ENCODE measurements at regions not wholly inside any gene's neighbourhood (a gene's known extent, or its start where the extent isn't known, plus 50 kb on each side); places are given as distances from the start of the nearest gene placed in this dataset.

DNA sequence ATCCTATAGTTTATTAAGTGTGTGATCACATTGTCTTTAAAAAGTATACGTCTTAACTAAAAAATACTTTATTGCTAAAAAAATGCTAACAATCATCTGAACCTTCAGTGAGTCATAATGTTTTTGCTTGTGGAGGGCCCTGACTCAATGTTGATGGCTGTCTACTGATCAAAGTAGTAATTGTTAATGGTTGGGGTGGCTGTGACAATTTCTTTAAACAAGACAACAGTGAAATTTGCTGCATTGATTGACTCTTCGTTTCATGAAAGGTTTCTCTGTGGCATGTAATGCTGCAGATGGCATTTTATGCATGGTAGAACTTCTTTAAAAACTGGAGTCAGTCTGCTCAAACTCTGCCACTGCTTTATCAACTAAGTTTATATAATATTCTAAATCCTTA is 101.4 kb upstream of the IL15 start:
- intact Hi-C loops (cut with DNase I) = no loop called here
- H3K27ac ChIP-seq = no peak overlapping the region
- peaks cover 0 to 45% (median 8%) of the 10 kb centered on the region in 11 donors for H3K9me3 ChIP-seq
- H3K27me3 ChIP-seq = no peaks in the 10 kb centered on the region
- no peaks in the 10 kb centered on the region for H3K36me3 ChIP-seq
- WGBS, 2 donors = 84 to 86% methylated on average over 2 of the region's 2 CpGs
- no peaks in the 10 kb centered on the region for H3K4me1 ChIP-seq
- TF ChIP-seq, protein P1, sequence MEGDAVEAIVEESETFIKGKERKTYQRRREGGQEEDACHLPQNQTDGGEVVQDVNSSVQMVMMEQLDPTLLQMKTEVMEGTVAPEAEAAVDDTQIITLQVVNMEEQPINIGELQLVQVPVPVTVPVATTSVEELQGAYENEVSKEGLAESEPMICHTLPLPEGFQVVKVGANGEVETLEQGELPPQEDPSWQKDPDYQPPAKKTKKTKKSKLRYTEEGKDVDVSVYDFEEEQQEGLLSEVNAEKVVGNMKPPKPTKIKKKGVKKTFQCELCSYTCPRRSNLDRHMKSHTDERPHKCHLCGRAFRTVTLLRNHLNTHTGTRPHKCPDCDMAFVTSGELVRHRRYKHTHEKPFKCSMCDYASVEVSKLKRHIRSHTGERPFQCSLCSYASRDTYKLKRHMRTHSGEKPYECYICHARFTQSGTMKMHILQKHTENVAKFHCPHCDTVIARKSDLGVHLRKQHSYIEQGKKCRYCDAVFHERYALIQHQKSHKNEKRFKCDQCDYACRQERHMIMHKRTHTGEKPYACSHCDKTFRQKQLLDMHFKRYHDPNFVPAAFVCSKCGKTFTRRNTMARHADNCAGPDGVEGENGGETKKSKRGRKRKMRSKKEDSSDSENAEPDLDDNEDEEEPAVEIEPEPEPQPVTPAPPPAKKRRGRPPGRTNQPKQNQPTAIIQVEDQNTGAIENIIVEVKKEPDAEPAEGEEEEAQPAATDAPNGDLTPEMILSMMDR (IDR thresholded peaks at IDR 0.05) = no peak
- ATAC-seq (no peak), DNase-seq (no peak)
- H3K4me3 ChIP-seq = no peak overlapping the region

DNA sequence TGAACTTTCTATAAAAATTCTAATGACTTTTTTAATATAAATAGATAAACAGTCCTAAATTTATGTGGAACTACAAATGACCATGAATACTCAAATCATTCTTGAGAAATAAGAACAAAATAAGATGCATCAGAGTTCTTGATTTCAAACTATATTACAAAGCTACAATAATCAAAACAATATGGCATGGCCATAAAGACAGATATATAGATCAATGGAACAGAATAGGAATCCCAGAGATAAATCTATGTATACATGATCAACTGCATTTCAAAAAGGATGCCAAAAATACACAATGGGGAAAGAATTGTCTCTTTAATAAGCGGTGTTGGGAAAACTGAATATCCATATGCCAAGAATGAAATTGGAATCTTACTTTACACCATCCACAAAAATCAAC is 98.4 kb upstream of the IL15 start:
- Histone ChIP-seq H3K4me3 (no peak overlapping the region), H3K9me3 (peaks cover 0 to 45% (median 8%) of the 10 kb centered on the region in 11 donors), H3K27ac (no peak overlapping the region), H3K36me3 (no peaks in the 10 kb centered on the region), H3K4me1 (peaks cover 0 to 7% (median 0%) of the 10 kb centered on the region in 9 donors), H3K27me3 (no peaks in the 10 kb centered on the region)
- intact Hi-C loops (cut with DNase I) = no loop called here
- ATAC-seq (no peak), DNase-seq (no peak)
- TF ChIP-seq, protein P1 (IDR thresholded peaks at IDR 0.05) = no peak
- WGBS, 2 donors = 97 to 100% methylated on average over 1 of the region's 1 CpG

DNA sequence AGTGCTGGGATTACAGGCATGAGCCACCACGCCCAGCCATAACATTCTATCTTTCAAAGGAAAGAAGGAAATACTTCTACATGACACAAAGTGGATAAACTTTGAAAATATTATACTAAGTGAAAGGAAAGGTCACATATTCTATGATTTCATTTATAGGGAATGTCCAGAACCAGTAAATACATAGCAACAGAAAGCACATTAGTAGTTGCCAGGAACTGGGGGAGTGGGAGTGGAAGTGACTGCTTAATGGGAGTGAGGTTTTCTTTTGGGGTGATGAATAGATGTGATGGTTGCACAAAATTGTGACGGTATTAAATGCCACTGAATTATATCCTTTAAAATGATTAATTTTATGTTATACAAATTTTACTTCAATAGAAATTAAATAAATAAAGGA is 95.7 kb upstream of the IL15 start:
- no peak overlapping the region for H3K27ac ChIP-seq

DNA sequence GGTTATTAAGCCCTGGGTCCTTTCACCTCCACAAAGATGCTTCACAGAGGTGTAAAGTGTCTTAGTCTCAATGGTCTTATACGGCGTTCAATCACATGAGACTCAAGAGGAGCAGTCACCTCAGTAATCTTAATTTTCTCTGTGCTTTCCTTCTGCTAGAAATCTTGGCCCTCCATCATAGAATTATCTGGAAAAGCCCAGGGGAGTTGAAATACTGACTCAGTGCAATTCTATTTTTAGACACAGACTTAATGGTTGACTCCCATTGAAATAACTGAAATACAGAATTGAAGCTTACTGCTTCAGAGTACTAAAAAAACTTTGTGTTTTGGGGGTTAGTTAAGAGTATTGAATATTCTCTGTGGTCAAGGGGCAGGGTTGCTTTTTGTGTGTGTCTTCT is 94.5 kb upstream of the IL15 start:
- intact Hi-C loops (cut with DNase I) = no loop called here
- Histone ChIP-seq H3K27ac (no peak overlapping the region), H3K4me1 (peaks cover 0 to 7% (median 0%) of the 10 kb centered on the region in 9 donors), H3K36me3 (no peaks in the 10 kb centered on the region), H3K27me3 (no peaks in the 10 kb centered on the region), H3K4me3 (no peak overlapping the region), H3K9me3 (peaks cover 0 to 25% (median 8%) of the 10 kb centered on the region in 11 donors)
- TF ChIP-seq, protein P1 (IDR thresholded peaks at IDR 0.05) = no peak
- DNase-seq (no peak), ATAC-seq (peak in 3 of 8 donors; percentile 33 to 59 (median 33))
- 70 to 91% methylated on average over 2 of the region's 2 CpGs for WGBS, 2 donors

More for the DNA sequence above, 95.7 kb upstream of the IL15 start:
- TF ChIP-seq, protein P1 (IDR thresholded peaks at IDR 0.05) = no peak
- Histone ChIP-seq H3K27me3 (no peaks in the 10 kb centered on the region), H3K36me3 (no peaks in the 10 kb centered on the region), H3K4me3 (no peak overlapping the region), H3K4me1 (peaks cover 0 to 7% (median 0%) of the 10 kb centered on the region in 9 donors), H3K9me3 (peaks cover 0 to 29% (median 8%) of the 10 kb centered on the region in 11 donors)
- DNase-seq (no peak), ATAC-seq (no peak)
- intact Hi-C loops (cut with DNase I) = no loop called here
- 81 to 86% methylated on average over 2 of the region's 2 CpGs for WGBS, 2 donors

All from heart right ventricle (tissue), 16 donors.